Thyroid gland (tissue), 4 donors: ENCODE measurements at regions not wholly inside any gene's neighbourhood (a gene's known extent, or its start where the extent isn't known, plus 50 kb on each side); places are given as distances from the start of the nearest gene placed in this dataset.

Experiments used
- DNase-seq, 2 donors: peaks; one replicate each; pipeline ENCODE4 v3.0.0-alpha.2; 2019
- H3K27ac ChIP-seq, 3 donors: fragments of 200-600 bp; sonication (generic); 1 replicate in 2 of 3; 2 replicates in 1 of 3; pipeline ENCODE4 v1.5.1; 2016 to 2019; ENCODE audit warnings: mild to moderate bottlenecking in 1 of 3, moderate library complexity in 1 of 3
- H3K27me3 ChIP-seq: fragments of 200-600 bp; sonication (generic); one replicate; pipeline ENCODE4 v1.5.1; 2019
- H3K36me3 ChIP-seq, 2 donors: fragments of 200-600 bp; sonication (generic); one replicate each; pipeline ENCODE4 v1.5.1; 2016 to 2019
- H3K4me1 ChIP-seq, 2 donors: fragments of 200-600 bp; sonication (generic); one replicate each; pipeline ENCODE4 v1.5.1; 2017 to 2019
- H3K4me3 ChIP-seq, 3 donors: fragments of 200-600 bp; sonication (generic); replicated peaks in 1 of 3; 1 replicate in 2 of 3; 2 replicates in 1 of 3; pipeline ENCODE4 v1.5.1; 2016; ENCODE audit warnings: mild to moderate bottlenecking in 1 of 3
- H3K9me3 ChIP-seq: fragments of 200-600 bp; sonication (generic); one replicate; pipeline ENCODE4 v1.5.1; 2017
- POLR2A ChIP-seq, 2 donors: fragments of 450-650 bp; IDR thresholded peaks; one replicate each; pipeline ENCODE4 v1.6.1; 2017; ENCODE audit warnings: antibody characterized with exemption in 2 of 2, mild to moderate bottlenecking in 2 of 2, moderate library complexity in 1 of 2
- WGBS, 2 donors: methylation state at CpG; one replicate each; pipeline ENCODE4 v1.1.5; 2017; 5-methylcytosine and 5-hydroxymethylcytosine counted together
- intact Hi-C: fragments of 100-400 bp; cut with DNase I; formaldehyde crosslinking; loops from one replicate; pipeline ENCODE4 v1.15.1; 2023
- TF ChIP-seq, protein P1 (sequence below), 6 experiments: fragments of 200-600 bp in 3 of 6; fragments of 450-650 bp in 3 of 6; sonication (generic) in 3 of 6; IDR thresholded peaks; one replicate each; pipeline ENCODE4 v1.5.1; 2016 to 2019; ENCODE audit warnings: antibody characterized with exemption in 6 of 6, mild to moderate bottlenecking in 2 of 6, inconsistent platforms in 1 of 6, moderate library complexity in 1 of 6

- no peak overlapping the region for H3K27ac ChIP-seq
- no peak overlapping the region for H3K4me3 ChIP-seq
- no peaks in the 10 kb centered on the region for H3K9me3 ChIP-seq
- 72 to 85% methylated on average over 6 of the region's 6 CpGs for WGBS, 2 donors
- intact Hi-C loops = no loop called here
- H3K36me3 ChIP-seq = no peaks in the 10 kb centered on the region
- no peaks in the 10 kb centered on the region for H3K27me3 ChIP-seq
- DNase-seq = no peak
- H3K4me1 ChIP-seq = no peaks in the 10 kb centered on the region
- TF ChIP-seq, protein P1, sequence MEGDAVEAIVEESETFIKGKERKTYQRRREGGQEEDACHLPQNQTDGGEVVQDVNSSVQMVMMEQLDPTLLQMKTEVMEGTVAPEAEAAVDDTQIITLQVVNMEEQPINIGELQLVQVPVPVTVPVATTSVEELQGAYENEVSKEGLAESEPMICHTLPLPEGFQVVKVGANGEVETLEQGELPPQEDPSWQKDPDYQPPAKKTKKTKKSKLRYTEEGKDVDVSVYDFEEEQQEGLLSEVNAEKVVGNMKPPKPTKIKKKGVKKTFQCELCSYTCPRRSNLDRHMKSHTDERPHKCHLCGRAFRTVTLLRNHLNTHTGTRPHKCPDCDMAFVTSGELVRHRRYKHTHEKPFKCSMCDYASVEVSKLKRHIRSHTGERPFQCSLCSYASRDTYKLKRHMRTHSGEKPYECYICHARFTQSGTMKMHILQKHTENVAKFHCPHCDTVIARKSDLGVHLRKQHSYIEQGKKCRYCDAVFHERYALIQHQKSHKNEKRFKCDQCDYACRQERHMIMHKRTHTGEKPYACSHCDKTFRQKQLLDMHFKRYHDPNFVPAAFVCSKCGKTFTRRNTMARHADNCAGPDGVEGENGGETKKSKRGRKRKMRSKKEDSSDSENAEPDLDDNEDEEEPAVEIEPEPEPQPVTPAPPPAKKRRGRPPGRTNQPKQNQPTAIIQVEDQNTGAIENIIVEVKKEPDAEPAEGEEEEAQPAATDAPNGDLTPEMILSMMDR (IDR thresholded peaks at IDR 0.05) = no peak
- no peak for TF ChIP-seq POLR2A (IDR thresholded peaks at IDR 0.05)
Measured at GRCh38 chr11:127464325-127464724, 463.8 kb upstream of the KIRREL3 start.

DNA sequence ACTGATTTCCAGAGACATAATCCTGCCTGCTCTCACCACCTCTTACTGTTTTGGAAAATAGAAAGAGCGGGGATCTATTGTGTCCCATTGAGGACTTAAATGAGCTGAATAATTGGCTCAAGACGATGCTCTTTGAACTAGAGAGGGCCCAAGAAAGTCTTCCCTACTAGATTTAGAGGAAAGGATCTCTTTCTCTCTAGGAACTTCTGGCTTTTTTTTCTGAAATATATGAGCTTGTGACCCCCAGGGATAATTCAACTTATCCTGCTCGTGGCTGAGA, 461.4 kb upstream of the KIRREL3 start:
- TF ChIP-seq, protein P1 (IDR thresholded peaks at IDR 0.05) = no peak
- H3K36me3 ChIP-seq = no peaks in the 10 kb centered on the region
- no peak overlapping the region for H3K4me3 ChIP-seq
- H3K27me3 ChIP-seq = no peaks in the 10 kb centered on the region
- no peaks in the 10 kb centered on the region for H3K9me3 ChIP-seq
- WGBS, 2 donors = 73 to 79% methylated on average over 3 of the region's 3 CpGs
- intact Hi-C loops = no loop called here
- no peak for DNase-seq
- no peak overlapping the region for H3K27ac ChIP-seq
- no peaks in the 10 kb centered on the region for H3K4me1 ChIP-seq

DNA sequence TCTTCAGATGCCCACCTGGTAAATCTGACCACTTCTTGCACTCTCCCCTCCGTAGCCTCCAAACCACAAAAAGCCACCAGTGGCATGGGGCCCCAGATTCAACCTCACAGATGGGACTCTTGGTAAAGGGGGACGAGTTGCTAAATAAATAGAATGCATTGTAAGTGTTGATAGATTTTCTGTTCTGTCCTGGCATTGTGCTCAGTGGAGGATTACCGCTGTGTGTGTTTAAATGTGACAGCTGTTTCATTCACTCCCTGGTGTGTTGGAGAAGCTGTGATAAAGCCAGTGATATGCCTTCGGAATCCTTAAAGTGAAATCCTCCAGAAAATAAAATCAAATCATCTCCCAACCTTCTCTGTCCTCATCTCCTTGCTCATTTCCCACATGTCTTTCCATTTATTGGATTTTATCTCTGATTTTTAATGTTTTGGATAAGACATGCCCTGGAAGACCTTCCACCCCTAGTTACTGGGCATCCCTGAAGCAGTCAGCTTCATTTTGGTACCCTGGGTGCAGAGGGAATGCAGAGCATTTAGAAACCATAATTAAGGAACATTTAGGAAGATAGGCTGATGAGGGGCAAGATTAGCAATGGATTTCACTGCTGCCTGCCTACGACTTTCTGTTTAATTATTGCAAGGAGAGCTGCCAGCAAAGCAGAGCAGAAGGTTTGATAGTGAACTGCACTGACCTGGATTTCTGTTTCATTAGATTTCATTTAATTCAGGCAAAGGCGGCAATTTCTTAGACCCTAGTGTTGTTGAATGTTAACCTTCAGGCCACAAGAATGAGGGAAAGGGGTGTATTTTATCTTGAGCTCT, 460.9 kb upstream of the KIRREL3 start:
- no peak for DNase-seq
- intact Hi-C loops = no loop called here
- H3K4me3 ChIP-seq = no peak overlapping the region
- H3K36me3 ChIP-seq = no peaks in the 10 kb centered on the region
- WGBS, 2 donors = 61 to 71% methylated on average over 6 of the region's 6 CpGs
- no peaks in the 10 kb centered on the region for H3K27me3 ChIP-seq
- no peaks in the 10 kb centered on the region for H3K9me3 ChIP-seq
- no peak for TF ChIP-seq POLR2A (IDR thresholded peaks at IDR 0.05)
- no peaks in the 10 kb centered on the region for H3K4me1 ChIP-seq
- no peak overlapping the region for H3K27ac ChIP-seq

- intact Hi-C loops = no loop called here
- no peaks in the 10 kb centered on the region for H3K4me1 ChIP-seq
- TF ChIP-seq POLR2A (IDR thresholded peaks at IDR 0.05) = no peak
- TF ChIP-seq, protein P1 (IDR thresholded peaks at IDR 0.05) = no peak
- H3K4me3 ChIP-seq = no peak overlapping the region
- WGBS, 2 donors = 69 to 83% methylated on average over 2 of the region's 2 CpGs
- no peak overlapping the region for H3K27ac ChIP-seq
- H3K27me3 ChIP-seq = no peaks in the 10 kb centered on the region
- H3K36me3 ChIP-seq = no peaks in the 10 kb centered on the region
- H3K9me3 ChIP-seq = no peaks in the 10 kb centered on the region
- no peak for DNase-seq
Measured at GRCh38 chr11:127458561-127458960, 458.0 kb upstream of the KIRREL3 start.

DNA sequence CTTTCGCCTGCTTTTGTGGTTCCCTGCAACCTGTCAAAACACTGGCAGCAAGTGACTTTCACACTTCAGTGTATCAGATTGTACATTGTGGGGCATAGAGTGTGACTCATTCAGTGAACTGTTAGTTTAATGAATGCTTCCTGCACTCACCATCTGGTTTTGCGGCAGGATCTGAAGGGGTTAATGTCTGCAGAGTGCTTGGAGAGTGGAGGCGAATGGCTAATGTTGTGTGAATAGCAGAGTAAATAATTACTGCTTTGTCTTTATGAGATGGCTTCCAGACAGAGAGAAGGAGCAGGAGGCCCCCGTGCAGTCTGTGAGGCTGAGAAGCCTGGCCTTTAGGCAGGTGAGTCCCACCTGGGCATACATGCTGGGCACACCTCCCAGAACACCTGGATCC, 454.3 kb upstream of the KIRREL3 start:
- 35 to 37% methylated on average over 4 of the region's 4 CpGs for WGBS, 2 donors
- Histone ChIP-seq H3K36me3 (no peaks in the 10 kb centered on the region), H3K9me3 (no peaks in the 10 kb centered on the region), H3K4me3 (no peak overlapping the region), H3K27me3 (no peaks in the 10 kb centered on the region), H3K4me1 (no peaks in the 10 kb centered on the region), H3K27ac (no peak overlapping the region)
- no peak for DNase-seq
- intact Hi-C loops = no loop called here
- no peak for TF ChIP-seq POLR2A (IDR thresholded peaks at IDR 0.05)
- TF ChIP-seq, protein P1 (IDR thresholded peaks at IDR 0.05) = no peak
